H54 (cell line): ENCODE measurements at regions not wholly inside any gene's neighbourhood (a gene's known extent, or its start where the extent isn't known, plus 50 kb on each side); places are given as distances from the start of the nearest gene placed in this dataset.
"Not testable (repeated sequence)": the region's sequence is repeated elsewhere in the genome, so short reads cannot be mapped to it uniquely, and the experiment has no call there.

Source experiments
- DNase-seq: peaks from one replicate; pipeline ENCODE4 v3.0.0; 2011; ENCODE audit warnings: low spot score, mixed read lengths; ENCODE audit not compliant: insufficient read length
- FAIRE-seq: peaks from 3 replicates; lab custom pipeline; 2011; peaks lifted over from hg19 to GRCh38; lab: Jason Lieb, UNC
- POLR2A ChIP-seq: IDR thresholded peaks from 2 replicates; pipeline ENCODE4 v1.6.1; 2011; ENCODE audit warnings: low read depth, mild to moderate bottlenecking, low read length

DNA sequence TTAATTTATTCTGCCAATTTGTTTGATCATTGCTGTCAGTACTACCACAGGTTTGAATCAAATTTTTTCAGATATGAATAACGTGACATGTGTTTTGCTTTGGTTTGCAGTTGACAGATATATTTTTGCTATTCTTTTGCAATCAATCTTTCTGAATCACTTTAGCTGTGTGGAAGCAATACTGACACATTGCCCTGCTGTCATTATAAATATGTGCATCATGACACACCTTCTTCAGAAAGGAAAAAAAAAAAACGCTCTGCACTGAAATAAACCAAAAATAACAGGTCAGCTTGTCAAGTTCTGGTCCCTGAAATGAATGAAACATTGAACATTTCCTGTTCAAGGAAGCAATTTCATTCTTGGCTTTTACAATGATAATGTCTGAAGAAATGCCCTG lies 93.8 kb upstream of the FAM13C start:
- DNase-seq (no peak), FAIRE-seq (no peak)
- no peak for TF ChIP-seq POLR2A

DNA sequence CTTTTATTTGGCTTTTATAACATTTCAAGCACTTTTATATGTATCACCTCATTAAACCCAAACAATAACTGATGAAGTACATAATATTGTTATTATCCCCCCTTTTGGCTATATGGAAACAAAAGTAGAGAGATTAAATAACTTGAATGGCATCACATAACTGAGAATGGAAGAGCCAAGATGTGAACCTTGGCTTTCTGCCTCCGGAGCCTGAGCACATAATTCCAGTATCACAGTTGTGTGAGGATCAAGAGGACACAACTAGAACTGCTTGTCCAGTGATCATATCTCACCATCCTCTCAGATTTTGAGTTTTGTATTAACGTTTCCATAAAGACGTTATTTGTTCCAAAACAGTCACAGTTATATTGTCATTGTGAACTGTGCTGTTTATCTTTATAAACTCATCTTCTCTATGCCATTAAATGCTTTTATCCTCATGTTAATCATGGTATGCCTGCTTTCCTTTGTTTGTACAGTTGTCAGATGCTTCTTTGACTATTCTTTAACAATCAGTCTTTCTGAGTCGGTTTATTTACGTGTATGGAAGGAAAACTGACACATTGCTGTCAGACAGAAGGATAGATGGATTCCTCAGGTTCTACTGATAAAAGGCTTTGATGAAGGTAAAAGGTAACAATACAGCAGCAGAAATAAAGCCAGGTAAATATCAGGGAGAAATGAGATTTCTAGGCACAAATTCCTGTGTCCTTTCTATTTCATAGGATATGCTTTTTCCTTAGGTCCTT lies 92.0 kb upstream of the FAM13C start:
- DNase-seq (no peak), FAIRE-seq (peak; percentile 55)
- no peak for TF ChIP-seq POLR2A

DNA sequence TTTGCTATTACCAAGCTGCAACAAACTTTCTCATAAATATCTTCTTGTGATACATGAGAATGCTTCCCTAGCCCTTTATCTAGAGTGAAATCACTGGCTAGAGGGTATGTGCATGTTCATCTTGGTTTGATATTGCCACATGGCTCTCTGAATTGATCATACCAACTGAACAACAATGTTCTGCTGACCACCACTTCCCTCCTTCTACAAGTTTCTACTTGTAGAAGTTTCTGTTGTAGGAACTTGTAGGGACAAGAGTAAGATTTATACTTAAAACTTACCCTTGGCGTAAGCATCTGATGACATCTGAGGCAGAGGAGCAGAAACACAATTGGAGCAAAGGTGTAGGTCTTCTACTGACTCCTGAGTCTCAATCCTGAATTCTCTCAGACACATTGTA lies 86.3 kb upstream of the FAM13C start:
- no peak for TF ChIP-seq POLR2A
- FAIRE-seq (no peak), DNase-seq (no peak)

DNA sequence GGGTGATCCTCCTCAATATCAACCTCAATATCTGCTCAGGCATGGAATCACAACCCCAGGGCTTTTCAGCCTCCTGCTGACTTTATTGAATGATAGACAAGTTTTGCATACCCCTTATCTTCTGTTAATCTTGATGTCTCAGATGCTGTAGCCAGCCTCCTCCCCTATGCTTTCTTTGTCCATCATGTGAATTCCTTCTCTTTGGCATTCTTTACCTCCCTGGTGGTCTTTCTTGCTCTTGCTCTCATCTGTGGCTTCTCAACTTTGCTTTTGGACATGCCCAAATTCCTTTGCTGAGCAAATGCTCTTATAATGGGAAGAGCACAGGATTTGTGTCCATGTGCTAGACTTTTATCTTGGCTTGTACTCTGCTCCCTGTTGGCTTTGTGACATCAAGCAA lies 73.4 kb upstream of the FAM13C start:
- FAIRE-seq (no peak), DNase-seq (no peak)
- no peak for TF ChIP-seq POLR2A

DNA sequence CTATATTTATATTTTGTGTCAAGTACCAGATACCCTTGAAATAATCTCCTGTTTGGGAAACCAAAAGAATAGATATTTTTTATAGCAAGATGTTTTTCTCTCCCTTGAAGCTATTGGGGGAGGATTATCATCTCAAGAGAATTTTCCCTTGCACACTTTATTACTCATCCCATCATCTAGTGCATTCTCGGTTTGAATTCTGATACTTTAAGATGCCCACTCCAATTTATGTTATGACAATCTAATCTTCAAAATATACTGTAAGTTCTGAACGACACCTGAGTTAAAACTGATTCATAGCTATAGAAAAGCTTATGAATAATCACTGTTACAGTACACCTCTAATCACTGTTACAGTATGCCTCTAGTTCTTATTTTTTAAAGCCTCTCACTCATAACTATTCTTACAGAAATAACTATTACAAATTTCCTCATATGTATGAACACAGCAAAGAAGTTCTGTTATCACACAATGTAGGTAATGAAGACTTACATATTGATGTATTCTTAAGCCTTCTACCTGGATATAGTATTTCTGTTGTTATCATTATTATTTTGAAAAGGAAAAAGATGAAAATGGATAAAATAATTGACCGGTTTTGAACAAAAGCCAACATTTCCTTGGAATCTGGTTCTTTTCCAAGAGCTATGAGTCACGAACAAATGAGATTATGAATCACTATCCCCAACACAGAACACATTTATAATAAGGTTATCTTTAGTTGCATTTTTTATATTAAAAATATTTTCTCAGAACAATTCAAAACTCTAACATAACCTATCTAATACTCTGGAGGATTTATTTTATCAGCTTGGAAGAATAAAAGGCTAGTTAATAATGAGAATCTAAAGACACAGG lies 72.3 kb upstream of the FAM13C start:
- TF ChIP-seq POLR2A = no peak
- FAIRE-seq (peak; percentile 95), DNase-seq (no peak)

DNA sequence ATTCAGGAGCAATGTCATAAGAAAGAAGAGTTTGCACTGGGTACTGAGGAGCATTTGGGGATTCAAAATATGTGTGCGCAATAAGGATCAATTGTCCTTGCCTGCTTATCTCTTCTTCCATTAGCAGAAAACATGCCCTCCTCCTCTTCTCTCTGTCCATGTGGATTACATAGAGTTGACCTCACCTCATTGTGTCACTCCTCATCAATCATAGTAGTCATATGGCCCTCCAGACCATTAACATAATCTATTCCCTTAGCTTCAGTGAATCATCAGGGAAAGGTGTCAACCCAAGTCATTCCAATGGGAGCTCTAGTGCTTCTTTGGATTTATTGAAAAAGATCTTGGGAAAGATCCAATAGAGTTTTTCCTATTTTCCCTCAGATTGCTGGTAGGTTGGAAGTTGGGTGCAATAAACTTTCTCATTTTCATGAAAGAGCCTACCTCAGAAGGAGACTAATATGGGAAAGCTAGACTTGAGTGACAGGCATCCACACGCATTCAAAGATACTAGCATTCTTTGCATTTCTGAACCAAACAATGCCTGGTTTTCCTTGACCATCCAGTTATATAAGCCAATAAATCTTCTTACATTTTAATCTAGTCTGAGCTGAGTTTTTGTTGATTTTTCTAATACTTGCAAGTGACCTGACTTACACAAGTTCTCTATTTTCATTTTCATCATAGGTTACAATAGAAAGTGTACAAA lies 71.5 kb upstream of the FAM13C start:
- DNase-seq (no peak), FAIRE-seq (peak; percentile 82)
- TF ChIP-seq POLR2A = no peak

DNA sequence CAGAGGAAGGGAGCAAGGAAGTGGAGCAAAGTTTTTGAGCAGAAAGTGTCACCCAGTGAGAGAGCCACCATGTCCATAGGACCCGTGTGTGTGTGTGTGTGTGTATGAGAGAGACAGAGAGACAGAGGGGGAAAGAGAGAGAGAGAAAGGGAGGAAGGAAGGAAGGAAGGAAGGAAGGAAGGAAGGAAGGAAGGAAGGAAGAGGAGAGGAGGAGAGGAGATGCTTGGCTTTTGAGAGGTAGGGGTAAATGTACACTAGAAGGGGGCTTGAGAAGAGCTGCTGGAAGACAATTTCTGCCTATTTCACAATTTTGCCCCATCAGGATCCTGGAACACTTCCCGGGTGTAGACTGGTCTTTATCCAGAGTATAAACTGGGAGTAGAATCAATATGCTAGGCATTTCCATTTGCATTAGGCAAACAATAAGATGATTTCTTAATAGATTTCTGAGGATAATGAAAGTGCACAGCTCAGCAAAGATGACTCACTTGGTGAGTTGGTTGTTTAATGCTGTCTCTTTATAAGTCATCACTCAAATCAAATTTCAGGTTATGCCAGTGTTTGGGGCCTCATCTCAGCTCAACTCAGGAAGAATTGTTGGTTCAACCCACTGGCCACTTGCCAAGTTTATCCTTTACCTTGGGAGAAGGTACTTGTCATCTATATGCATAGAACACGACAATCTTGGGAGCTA lies 70.0 kb upstream of the FAM13C start:
- FAIRE-seq (peak; percentile 75), DNase-seq (no peak)
- TF ChIP-seq POLR2A = no peak

DNA sequence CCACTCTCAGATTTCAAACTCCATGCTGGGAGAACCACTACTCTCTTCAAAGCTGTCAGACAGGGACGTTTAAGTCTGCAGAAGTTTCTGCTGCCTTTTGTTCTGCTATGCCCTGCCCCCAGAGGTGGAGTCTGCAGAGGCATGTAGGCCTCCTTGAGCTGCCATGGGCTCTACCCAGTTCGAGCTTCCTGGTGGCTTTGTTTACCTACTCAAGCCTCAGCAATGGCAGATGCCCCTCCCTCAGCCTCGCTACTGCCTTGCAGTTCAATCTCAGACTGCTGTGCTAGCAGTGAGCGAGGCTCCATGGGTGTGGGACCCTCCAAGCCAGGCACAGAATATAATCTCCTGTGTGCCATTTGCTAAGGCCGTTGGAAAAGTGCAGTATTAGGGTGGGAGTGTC lies 51.4 kb upstream of the FAM13C start:
- DNase-seq, FAIRE-seq: not testable (repeated sequence)
